ENCODE measurements at regions not wholly inside any gene's neighbourhood (a gene's known extent, or its start where the extent isn't known, plus 50 kb on each side); places are given as distances from the start of the nearest gene placed in this dataset.

- no peaks in the 10 kb centered on the region for H3K9me3 ChIP-seq
Measured at GRCh38 chr19:28416245-28416644, 796.7 kb downstream of the UQCRFS1 start.

GRCh38 chr19:28414748-28415147, 798.2 kb downstream of the UQCRFS1 start:
- Histone ChIP-seq H3K27me3 (no peaks in the 10 kb centered on the region), H3K9ac (no peak overlapping the region), H3K4me2 (no peak overlapping the region), H4K20me1 (no peaks in the 10 kb centered on the region), H3K27ac (no peak overlapping the region), H3K36me3 (no peaks in the 10 kb centered on the region), H3K9me3 (no peaks in the 10 kb centered on the region), H3K4me1 (no peaks in the 10 kb centered on the region), H3K4me3 (no peak overlapping the region)
- TF ChIP-seq Cebpa-rat (IDR thresholded peaks at IDR 0.05) = no peak

More at GRCh38 chr19:28416245-28416644, 796.7 kb downstream of the UQCRFS1 start:
- H3K4me3 ChIP-seq = no peak overlapping the region
- no peaks in the 10 kb centered on the region for H3K27me3 ChIP-seq
- no peaks in the 10 kb centered on the region for H3K36me3 ChIP-seq
- no peak overlapping the region for H3K9ac ChIP-seq
- H3K4me2 ChIP-seq = no peak overlapping the region
- H3K4me1 ChIP-seq = no peaks in the 10 kb centered on the region
- H3K27ac ChIP-seq = no peak overlapping the region
- TF ChIP-seq Cebpa-rat (IDR thresholded peaks at IDR 0.05) = no peak
- H4K20me1 ChIP-seq = no peaks in the 10 kb centered on the region

- Histone ChIP-seq H3K9me3 (no peaks in the 10 kb centered on the region), H3K27me3 (no peaks in the 10 kb centered on the region), H3K4me2 (no peak overlapping the region), H3K9ac (no peak overlapping the region), H3K4me3 (no peak overlapping the region), H3K4me1 (peaks cover 46% of the 10 kb centered on the region), H3K27ac (no peak overlapping the region), H4K20me1 (no peaks in the 10 kb centered on the region), H3K36me3 (no peaks in the 10 kb centered on the region)
- TF ChIP-seq Cebpa-rat (IDR thresholded peaks at IDR 0.05) = no peak
Measured at GRCh38 chr19:28409859-28410258, 803.1 kb downstream of the UQCRFS1 start.

GRCh38 chr19:28406966-28407365, 806.0 kb downstream of the UQCRFS1 start:
- Histone ChIP-seq H3K36me3 (no peaks in the 10 kb centered on the region), H3K27me3 (no peaks in the 10 kb centered on the region), H3K4me3 (no peak overlapping the region), H4K20me1 (no peaks in the 10 kb centered on the region), H3K27ac (no peak overlapping the region), H3K9ac (no peak overlapping the region), H3K9me3 (no peaks in the 10 kb centered on the region), H3K4me1 (peaks cover 75% of the 10 kb centered on the region), H3K4me2 (no peak overlapping the region)
- TF ChIP-seq Cebpa-rat (IDR thresholded peaks at IDR 0.05) = no peak

- H3K36me3 ChIP-seq = no peaks in the 10 kb centered on the region
- no peak for TF ChIP-seq Cebpa-rat (IDR thresholded peaks at IDR 0.05)
- H3K4me1 ChIP-seq = peaks cover 81% of the 10 kb centered on the region
- peak overlapping the region; percentile 74 for H3K4me2 ChIP-seq
- peak overlapping the region; percentile 3; the same call in 1 of the 2 replicates for H3K4me3 ChIP-seq
- H3K27ac ChIP-seq = peak overlapping the region; percentile 67
- H3K9me3 ChIP-seq = no peaks in the 10 kb centered on the region
- peak overlapping the region; percentile 11; the same call in 1 of the 2 replicates for H3K9ac ChIP-seq
- no peaks in the 10 kb centered on the region for H4K20me1 ChIP-seq
- no peaks in the 10 kb centered on the region for H3K27me3 ChIP-seq
Measured at GRCh38 chr19:28405346-28405742, 807.6 kb downstream of the UQCRFS1 start.

- Histone ChIP-seq H3K9me3 (no peaks in the 10 kb centered on the region), H3K27me3 (no peaks in the 10 kb centered on the region), H3K9ac (no peak overlapping the region), H3K27ac (peak overlapping the region; percentile 67), H3K36me3 (no peaks in the 10 kb centered on the region), H3K4me1 (peaks cover 81% of the 10 kb centered on the region), H3K4me2 (peak overlapping the region; percentile 74), H3K4me3 (no peak overlapping the region), H4K20me1 (no peaks in the 10 kb centered on the region)
- TF ChIP-seq Cebpa-rat (IDR thresholded peaks at IDR 0.05) = no peak
Measured at GRCh38 chr19:28404472-28404871, 808.5 kb downstream of the UQCRFS1 start.

- no peaks in the 10 kb centered on the region for H4K20me1 ChIP-seq
- H3K4me2 ChIP-seq = peak overlapping the region; percentile 74
- H3K27me3 ChIP-seq = no peaks in the 10 kb centered on the region
- no peak overlapping the region for H3K4me3 ChIP-seq
- H3K9me3 ChIP-seq = no peaks in the 10 kb centered on the region; the same call in 1 of the 2 replicates
- no peaks in the 10 kb centered on the region for H3K36me3 ChIP-seq
- no peak overlapping the region for H3K9ac ChIP-seq
- peak overlapping the region; percentile 67 for H3K27ac ChIP-seq
- peaks cover 73% of the 10 kb centered on the region for H3K4me1 ChIP-seq
- TF ChIP-seq Cebpa-rat (IDR thresholded peaks at IDR 0.05) = no peak
Measured at GRCh38 chr19:28403690-28404089, 809.3 kb downstream of the UQCRFS1 start.

- H4K20me1 ChIP-seq = no peaks in the 10 kb centered on the region
- H3K4me3 ChIP-seq = no peak overlapping the region
- TF ChIP-seq Cebpa-rat (IDR thresholded peaks at IDR 0.05) = no peak
- H3K27me3 ChIP-seq = no peaks in the 10 kb centered on the region
- no peak overlapping the region for H3K9ac ChIP-seq
- peak overlapping the region; percentile 67; the same call in 1 of the 2 replicates for H3K27ac ChIP-seq
- H3K9me3 ChIP-seq = no peaks in the 10 kb centered on the region; the same call in 1 of the 2 replicates
- no peaks in the 10 kb centered on the region for H3K36me3 ChIP-seq
- peak overlapping the region; percentile 74 for H3K4me2 ChIP-seq
- peaks cover 71% of the 10 kb centered on the region for H3K4me1 ChIP-seq
Measured at GRCh38 chr19:28402701-28403290, 810.2 kb downstream of the UQCRFS1 start.

- Histone ChIP-seq H3K4me1 (peaks cover 71% of the 10 kb centered on the region), H3K9ac (no peak overlapping the region), H3K4me3 (no peak overlapping the region), H3K36me3 (no peaks in the 10 kb centered on the region), H3K27me3 (no peaks in the 10 kb centered on the region), H3K27ac (no peak overlapping the region), H3K9me3 (no peaks in the 10 kb centered on the region; the same call in 1 of the 2 replicates), H4K20me1 (no peaks in the 10 kb centered on the region), H3K4me2 (no peak overlapping the region)
- TF ChIP-seq Cebpa-rat (IDR thresholded peaks at IDR 0.05) = no peak
Measured at GRCh38 chr19:28401739-28402424, 811.1 kb downstream of the UQCRFS1 start.

- Histone ChIP-seq H3K27ac (no peak overlapping the region), H3K4me3 (no peak overlapping the region), H4K20me1 (no peaks in the 10 kb centered on the region), H3K27me3 (no peaks in the 10 kb centered on the region), H3K36me3 (no peaks in the 10 kb centered on the region), H3K9ac (no peak overlapping the region), H3K4me1 (peaks cover 71% of the 10 kb centered on the region), H3K9me3 (no peaks in the 10 kb centered on the region; the same call in 1 of the 2 replicates), H3K4me2 (no peak overlapping the region)
- TF ChIP-seq Cebpa-rat (IDR thresholded peaks at IDR 0.05) = no peak
Measured at GRCh38 chr19:28400953-28401671, 811.8 kb downstream of the UQCRFS1 start.
